GM13977 (cell line): ENCODE measurements at regions not wholly inside any gene's neighbourhood (a gene's known extent, or its start where the extent isn't known, plus 50 kb on each side); places are given as distances from the start of the nearest gene placed in this dataset.

ENCODE experiments used
- DNase-seq: peaks from one replicate; pipeline ENCODE4 v3.0.0; 2012; ENCODE audit warnings: low spot score
- CTCF ChIP-seq: IDR thresholded peaks from 2 replicates; pipeline ENCODE4 v1.5.1; 2012; ENCODE audit warnings: mild to moderate bottlenecking, control low read depth; ENCODE audit not compliant: insufficient read depth; ENCODE audit errors: extremely low read depth, missing control alignments
- in situ Hi-C: fragments of 300-500 bp; cut with MboI; formaldehyde crosslinking; loops from one replicate; pipeline ENCODE4 v1.12.0; 2022; ENCODE audit warnings: low sequenced_read_pairs, low pct_unique_long_range_greater_than_20kb, mixed read lengths, inconsistent platforms; ENCODE audit not compliant: unreplicated experiment

GRCh38 chr2:204069804-204070203 is 133.2 kb downstream of the ICOS start:
- no peak for DNase-seq
- TF ChIP-seq CTCF: no peak
- in situ Hi-C loops: no loop called here

GRCh38 chr2:204072443-204073324 is 136.1 kb downstream of the ICOS start:
- TF ChIP-seq CTCF: peak; percentile 65
- in situ Hi-C loops: no loop called here
- DNase-seq: peak; percentile 29

- no peak for TF ChIP-seq CTCF
- in situ Hi-C loops: no loop called here
- DNase-seq: no peak
Observed at GRCh38 chr2:204074456-204074855, 137.9 kb downstream of the ICOS start.

GRCh38 chr2:204078003-204078698 is 141.6 kb downstream of the ICOS start:
- DNase-seq: no peak
- no peak for TF ChIP-seq CTCF
- in situ Hi-C loops: no loop called here

- in situ Hi-C loops: no loop called here
- no peak for TF ChIP-seq CTCF
- no peak for DNase-seq
Observed at GRCh38 chr2:204081487-204082425, 145.2 kb downstream of the ICOS start.

GRCh38 chr2:204086167-204086566 is 149.6 kb downstream of the ICOS start:
- DNase-seq: no peak
- no peak for TF ChIP-seq CTCF
- in situ Hi-C loops: no loop called here
